GM23338 (cell line): ENCODE measurements at regions not wholly inside any gene's neighbourhood (a gene's known extent, or its start where the extent isn't known, plus 50 kb on each side); places are given as distances from the start of the nearest gene placed in this dataset.

Source experiments
- ATAC-seq: fragments of 200-7000 bp; cut with Tn5 transposase; 3 replicates; pipeline ENCODE4 v1.9.1; 2020
- DNase-seq: peaks from one replicate; pipeline ENCODE4 v3.0.0-alpha.2; 2015; ENCODE audit warnings: low spot score
- H2AFZ ChIP-seq: fragments of 200-600 bp; sonication (generic); 2 replicates; pipeline ENCODE4 v1.8.0; 2016; ENCODE audit warnings: antibody characterized with exemption, mild to moderate bottlenecking, moderate library complexity
- H3F3A ChIP-seq: fragments of 200-600 bp; sonication (generic); replicated peaks from 2 replicates; pipeline ENCODE4 v1.8.0; 2017; ENCODE audit warnings: antibody characterized with exemption, mixed run types, low read depth
- H3K27ac ChIP-seq: fragments of 200-600 bp; sonication (generic); 2 replicates; pipeline ENCODE4 v1.6.1; 2016; ENCODE audit warnings: low read depth
- H3K27me3 ChIP-seq: fragments of 200-600 bp; sonication (generic); 2 replicates; pipeline ENCODE4 v1.8.0; 2016; ENCODE audit warnings: mild to moderate bottlenecking, mixed run types, moderate library complexity; ENCODE audit not compliant: insufficient read depth
- H3K36me3 ChIP-seq: fragments of 200-600 bp; sonication (generic); 2 replicates; pipeline ENCODE4 v1.8.0; 2016; ENCODE audit warnings: mild to moderate bottlenecking; ENCODE audit not compliant: insufficient read depth
- H3K4me1 ChIP-seq: fragments of 200-600 bp; sonication (generic); 2 replicates; pipeline ENCODE4 v1.8.0; 2016; ENCODE audit warnings: mild to moderate bottlenecking, moderate library complexity; ENCODE audit not compliant: insufficient read depth
- H3K4me2 ChIP-seq: fragments of 200-600 bp; sonication (generic); 2 replicates; pipeline ENCODE4 v1.7.1; 2017; ENCODE audit warnings: mixed run types
- H3K4me3 ChIP-seq: fragments of 200-600 bp; sonication (generic); 2 replicates; pipeline ENCODE4 v1.6.1; 2016; ENCODE audit warnings: mixed run types
- H3K79me2 ChIP-seq: fragments of 200-600 bp; sonication (generic); replicated peaks from 2 replicates; pipeline ENCODE4 v1.8.0; 2017; ENCODE audit warnings: mild to moderate bottlenecking; ENCODE audit not compliant: insufficient read depth
- H3K9me2 ChIP-seq: fragments of 200-600 bp; sonication (generic); 2 replicates; pipeline ENCODE4 v1.8.0; 2017; ENCODE audit not compliant: insufficient read depth
- H4K20me1 ChIP-seq: fragments of 200-600 bp; sonication (generic); replicated peaks from 2 replicates; pipeline ENCODE4 v1.8.0; 2017; ENCODE audit warnings: mild to moderate bottlenecking; ENCODE audit not compliant: insufficient read depth
- H3K27ac Mint-ChIP-seq: 2 replicates; pipeline ENCODE4 v1.8.0; 2020; ENCODE audit warnings: inconsistent platforms, mild to moderate bottlenecking, moderate library complexity, mixed read lengths
- H3K27me3 Mint-ChIP-seq: 3 replicates; pipeline ENCODE4 v1.8.0; 2022; ENCODE audit warnings: low read depth, mild to moderate bottlenecking, moderate library complexity, mixed read lengths, inconsistent platforms; ENCODE audit not compliant: insufficient read depth, poor library complexity
- H3K36me3 Mint-ChIP-seq: 3 replicates; pipeline ENCODE4 v1.8.0; 2021; ENCODE audit warnings: low read depth, mild to moderate bottlenecking, inconsistent platforms, moderate library complexity, mixed read lengths
- H3K4me1 Mint-ChIP-seq: 3 replicates; pipeline ENCODE4 v1.8.0; 2020; ENCODE audit warnings: mild to moderate bottlenecking, inconsistent platforms, mixed read lengths
- H3K4me3 Mint-ChIP-seq: 3 replicates; pipeline ENCODE4 v1.8.0; 2021; ENCODE audit warnings: moderate library complexity, mild to moderate bottlenecking, inconsistent platforms, mixed read lengths
- H3K9me3 Mint-ChIP-seq: 3 replicates; pipeline ENCODE4 v1.8.0; 2020; ENCODE audit warnings: moderate library complexity, mild to moderate bottlenecking, inconsistent platforms, mixed read lengths
- CREB1 ChIP-seq: fragments of 250-450 bp; sonication (Bioruptor Pico); IDR thresholded peaks from 2 replicates; pipeline ENCODE4 v1.5.0; 2020; ENCODE audit warnings: low read depth, mild to moderate bottlenecking, moderate library complexity
- CTCF ChIP-seq, 2 experiments: fragments of 200-600 bp in 1 of 2; sonication (generic) in 1 of 2; conservative IDR thresholded peaks; 2 replicates each; pipeline versions ENCODE4 v1.5.1 to v1.6.1; 2016 to 2017; ENCODE audit warnings: antibody characterized with exemption in 2 of 2, low read depth in 2 of 2, mild to moderate bottlenecking in 2 of 2, moderate library complexity in 1 of 2
- ETS1 ChIP-seq: IDR thresholded peaks from 2 replicates; pipeline ENCODE4 v1.6.1; 2016; ENCODE audit warnings: antibody characterized with exemption
- EZH2 ChIP-seq: fragments of 200-600 bp; sonication (generic); IDR thresholded peaks from one replicate; pipeline ENCODE4 v1.8.0; 2017; ENCODE audit warnings: antibody characterized with exemption, mild to moderate bottlenecking, low read depth; ENCODE audit not compliant: unreplicated experiment
- NANOG ChIP-seq: IDR thresholded peaks from 2 replicates; pipeline ENCODE4 v1.6.1; 2016; ENCODE audit warnings: antibody characterized with exemption, borderline replicate concordance
- POLR2AphosphoS5 ChIP-seq: IDR thresholded peaks from 2 replicates; pipeline ENCODE4 v1.6.1; 2016; ENCODE audit warnings: antibody characterized with exemption, low read depth
- REST ChIP-seq: IDR thresholded peaks from one replicate; pipeline ENCODE4 v1.6.1; 2018; ENCODE audit warnings: antibody characterized with exemption; ENCODE audit not compliant: unreplicated experiment
- ZNF114 ChIP-seq: fragments of 250-450 bp; sonication (Bioruptor Pico); IDR thresholded peaks from 2 replicates; pipeline ENCODE4 v1.5.0; 2020; ENCODE audit warnings: mild to moderate bottlenecking, moderate library complexity
- ZNF331 ChIP-seq: fragments of 250-450 bp; sonication (Bioruptor Pico); IDR thresholded peaks from 2 replicates; pipeline ENCODE4 v1.5.0; 2020; ENCODE audit warnings: low read depth, mild to moderate bottlenecking, moderate library complexity
- TF ChIP-seq, protein P1 (sequence below): fragments of 250-450 bp; sonication (Bioruptor Pico); IDR thresholded peaks from 2 replicates; pipeline ENCODE4 v1.5.0; 2020; ENCODE audit warnings: mild to moderate bottlenecking, moderate library complexity

GRCh38 chr1:95888941-95889390 is 655.0 kb downstream of the RWDD3 start (continued):
- TF ChIP-seq CTCF (conservative IDR thresholded peaks at IDR 0.05; ENCODE audit: low read depth in 2 of 2): no peak

DNA sequence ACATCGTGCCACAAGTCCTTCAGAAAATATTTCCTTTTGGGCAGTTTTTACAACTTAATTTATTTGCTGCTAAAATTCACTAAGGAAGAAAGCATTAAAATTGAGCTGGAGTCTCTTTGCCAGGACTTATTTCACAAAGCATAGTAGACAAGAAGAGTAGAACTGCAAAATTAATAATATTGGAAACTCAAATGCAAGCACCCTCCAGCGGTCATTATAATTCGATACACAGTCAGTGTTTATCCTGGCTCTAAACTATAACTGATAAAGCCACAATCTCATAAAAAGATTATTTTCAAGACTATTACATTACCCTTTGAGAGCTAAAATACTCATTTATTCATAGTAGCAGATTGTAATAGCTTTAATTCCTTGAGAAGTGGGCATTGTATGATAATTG is 655.4 kb downstream of the RWDD3 start:
- no peaks in the 10 kb centered on the region for H3K36me3 ChIP-seq
- no peaks in the 10 kb centered on the region for H3K9me3 Mint-ChIP-seq
- no peaks in the 10 kb centered on the region for H4K20me1 ChIP-seq
- no peak overlapping the region for H3K27ac ChIP-seq
- no peaks in the 10 kb centered on the region for H3F3A ChIP-seq
- no peaks in the 10 kb centered on the region for H3K9me2 ChIP-seq
- no peak overlapping the region for H3K4me3 Mint-ChIP-seq
- H3K4me2 ChIP-seq: no peak overlapping the region
- no peak overlapping the region for H2AFZ ChIP-seq
- H3K27me3 Mint-ChIP-seq: no peaks in the 10 kb centered on the region
- H3K79me2 ChIP-seq: no peaks in the 10 kb centered on the region
- ATAC-seq: no peak
- no peak overlapping the region for H3K27ac Mint-ChIP-seq
- no peak overlapping the region for H3K4me3 ChIP-seq
- H3K4me1 Mint-ChIP-seq: peaks cover 6% of the 10 kb centered on the region; the same call in 2 of the 3 replicates
- no peaks in the 10 kb centered on the region for H3K27me3 ChIP-seq
- no peaks in the 10 kb centered on the region for H3K36me3 Mint-ChIP-seq
- no peak for DNase-seq
- H3K4me1 ChIP-seq: no peaks in the 10 kb centered on the region
- TF ChIP-seq ZNF114 (CRISPR knock-in tag): no peak
- no peak for TF ChIP-seq REST
- TF ChIP-seq CREB1 (CRISPR knock-in tag): no peak
- no peak for TF ChIP-seq EZH2
- no peak for TF ChIP-seq ZNF331 (CRISPR knock-in tag)
- no peak for TF ChIP-seq POLR2AphosphoS5
- no peak for TF ChIP-seq ETS1
- TF ChIP-seq NANOG: no peak
- TF ChIP-seq CTCF (conservative IDR thresholded peaks at IDR 0.05; ENCODE audit: low read depth in 2 of 2): no peak
- TF ChIP-seq, protein P1, sequence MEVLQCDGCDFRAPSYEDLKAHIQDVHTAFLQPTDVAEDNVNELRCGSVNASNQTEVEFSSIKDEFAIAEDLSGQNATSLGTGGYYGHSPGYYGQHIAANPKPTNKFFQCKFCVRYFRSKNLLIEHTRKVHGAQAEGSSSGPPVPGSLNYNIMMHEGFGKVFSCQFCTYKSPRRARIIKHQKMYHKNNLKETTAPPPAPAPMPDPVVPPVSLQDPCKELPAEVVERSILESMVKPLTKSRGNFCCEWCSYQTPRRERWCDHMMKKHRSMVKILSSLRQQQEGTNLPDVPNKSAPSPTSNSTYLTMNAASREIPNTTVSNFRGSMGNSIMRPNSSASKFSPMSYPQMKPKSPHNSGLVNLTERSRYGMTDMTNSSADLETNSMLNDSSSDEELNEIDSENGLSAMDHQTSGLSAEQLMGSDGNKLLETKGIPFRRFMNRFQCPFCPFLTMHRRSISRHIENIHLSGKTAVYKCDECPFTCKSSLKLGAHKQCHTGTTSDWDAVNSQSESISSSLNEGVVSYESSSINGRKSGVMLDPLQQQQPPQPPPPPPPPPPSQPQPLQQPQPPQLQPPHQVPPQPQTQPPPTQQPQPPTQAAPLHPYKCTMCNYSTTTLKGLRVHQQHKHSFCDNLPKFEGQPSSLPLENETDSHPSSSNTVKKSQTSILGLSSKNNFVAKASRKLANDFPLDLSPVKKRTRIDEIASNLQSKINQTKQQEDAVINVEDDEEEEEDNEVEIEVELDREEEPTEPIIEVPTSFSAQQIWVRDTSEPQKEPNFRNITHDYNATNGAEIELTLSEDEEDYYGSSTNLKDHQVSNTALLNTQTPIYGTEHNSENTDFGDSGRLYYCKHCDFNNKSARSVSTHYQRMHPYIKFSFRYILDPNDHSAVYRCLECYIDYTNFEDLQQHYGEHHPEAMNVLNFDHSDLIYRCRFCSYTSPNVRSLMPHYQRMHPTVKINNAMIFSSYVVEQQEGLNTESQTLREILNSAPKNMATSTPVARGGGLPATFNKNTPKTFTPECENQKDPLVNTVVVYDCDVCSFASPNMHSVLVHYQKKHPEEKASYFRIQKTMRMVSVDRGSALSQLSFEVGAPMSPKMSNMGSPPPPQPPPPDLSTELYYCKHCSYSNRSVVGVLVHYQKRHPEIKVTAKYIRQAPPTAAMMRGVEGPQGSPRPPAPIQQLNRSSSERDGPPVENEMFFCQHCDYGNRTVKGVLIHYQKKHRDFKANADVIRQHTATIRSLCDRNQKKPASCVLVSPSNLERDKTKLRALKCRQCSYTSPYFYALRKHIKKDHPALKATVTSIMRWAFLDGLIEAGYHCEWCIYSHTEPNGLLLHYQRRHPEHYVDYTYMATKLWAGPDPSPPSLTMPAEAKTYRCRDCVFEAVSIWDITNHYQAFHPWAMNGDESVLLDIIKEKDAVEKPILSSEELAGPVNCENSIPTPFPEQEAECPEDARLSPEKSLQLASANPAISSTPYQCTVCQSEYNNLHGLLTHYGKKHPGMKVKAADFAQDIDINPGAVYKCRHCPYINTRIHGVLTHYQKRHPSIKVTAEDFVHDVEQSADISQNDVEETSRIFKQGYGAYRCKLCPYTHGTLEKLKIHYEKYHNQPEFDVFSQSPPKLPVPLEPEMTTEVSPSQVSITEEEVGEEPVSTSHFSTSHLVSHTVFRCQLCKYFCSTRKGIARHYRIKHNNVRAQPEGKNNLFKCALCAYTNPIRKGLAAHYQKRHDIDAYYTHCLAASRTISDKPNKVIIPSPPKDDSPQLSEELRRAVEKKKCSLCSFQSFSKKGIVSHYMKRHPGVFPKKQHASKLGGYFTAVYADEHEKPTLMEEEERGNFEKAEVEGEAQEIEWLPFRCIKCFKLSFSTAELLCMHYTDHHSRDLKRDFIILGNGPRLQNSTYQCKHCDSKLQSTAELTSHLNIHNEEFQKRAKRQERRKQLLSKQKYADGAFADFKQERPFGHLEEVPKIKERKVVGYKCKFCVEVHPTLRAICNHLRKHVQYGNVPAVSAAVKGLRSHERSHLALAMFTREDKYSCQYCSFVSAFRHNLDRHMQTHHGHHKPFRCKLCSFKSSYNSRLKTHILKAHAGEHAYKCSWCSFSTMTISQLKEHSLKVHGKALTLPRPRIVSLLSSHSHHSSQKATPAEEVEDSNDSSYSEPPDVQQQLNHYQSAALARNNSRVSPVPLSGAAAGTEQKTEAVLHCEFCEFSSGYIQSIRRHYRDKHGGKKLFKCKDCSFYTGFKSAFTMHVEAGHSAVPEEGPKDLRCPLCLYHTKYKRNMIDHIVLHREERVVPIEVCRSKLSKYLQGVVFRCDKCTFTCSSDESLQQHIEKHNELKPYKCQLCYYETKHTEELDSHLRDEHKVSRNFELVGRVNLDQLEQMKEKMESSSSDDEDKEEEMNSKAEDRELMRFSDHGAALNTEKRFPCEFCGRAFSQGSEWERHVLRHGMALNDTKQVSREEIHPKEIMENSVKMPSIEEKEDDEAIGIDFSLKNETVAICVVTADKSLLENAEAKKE (CRISPR knock-in tag): no peak
